ENCODE measurements at regions not wholly inside any gene's neighbourhood (a gene's known extent, or its start where the extent isn't known, plus 50 kb on each side); places are given as distances from the start of the nearest gene placed in this dataset.

- H3K9me3 Mint-ChIP-seq: peaks cover 6% of the 10 kb centered on the region
- no peak overlapping the region for H3K4me3 ChIP-seq (ENCODE audit: low read length)
- no peaks in the 10 kb centered on the region for H3K36me3 ChIP-seq (ENCODE audit: insufficient read depth, low read length)
- H3K27me3 ChIP-seq (ENCODE audit: control insufficient read depth in 1 of 2, insufficient read depth in 2 of 2, low read length in 2 of 2): no peaks in the 10 kb centered on the region
- H3K4me1 ChIP-seq (ENCODE audit: insufficient read depth, low read length): no peaks in the 10 kb centered on the region
- no peaks in the 10 kb centered on the region for H3K4me1 Mint-ChIP-seq (ENCODE audit: low read depth)
- H3K9me3 ChIP-seq (ENCODE audit: control insufficient read depth in 1 of 2, insufficient read depth in 1 of 2, low read length in 2 of 2): peaks cover 0 to 4% of the 10 kb centered on the region in 2 experiments
- intact Hi-C loops (cut with DNase I, micrococcal nuclease): no loop called here
- H3K27ac ChIP-seq (ENCODE audit: low read depth in 1 of 2, low read length in 2 of 2): no peak overlapping the region
- H3K27ac Mint-ChIP-seq: no peak overlapping the region
- TF ChIP-seq CTCF (IDR thresholded peaks at IDR 0.05): no peak
- ATAC-seq (ENCODE audit: poor library complexity) (no peak), DNase-seq (no peak)
- ChIA-PET CTCF (no interaction called here), POLR2A (no interaction called here)
- H3K27me3 Mint-ChIP-seq: no peaks in the 10 kb centered on the region
- H3K4me3 Mint-ChIP-seq: no peak overlapping the region
- no peaks in the 10 kb centered on the region for H3K36me3 Mint-ChIP-seq (ENCODE audit: low read depth)
Measured at GRCh38 chr13:34478376-34478775, 463.7 kb upstream of the NBEA start.

GRCh38 chr13:34502011-34502410 lies 440.1 kb upstream of the NBEA start:
- H3K36me3 ChIP-seq (ENCODE audit: insufficient read depth, low read length): no peaks in the 10 kb centered on the region
- H3K4me3 ChIP-seq (ENCODE audit: low read length): no peak overlapping the region
- Mint-ChIP-seq H3K36me3 (ENCODE audit: low read depth) (no peaks in the 10 kb centered on the region), H3K4me3 (no peak overlapping the region), H3K4me1 (ENCODE audit: low read depth) (no peaks in the 10 kb centered on the region), H3K9me3 (peaks cover 5% of the 10 kb centered on the region), H3K27me3 (no peaks in the 10 kb centered on the region), H3K27ac (no peak overlapping the region)
- ATAC-seq (ENCODE audit: poor library complexity) (no peak), DNase-seq (no peak)
- no peak for TF ChIP-seq CTCF (IDR thresholded peaks at IDR 0.05)
- no peak overlapping the region for H3K27ac ChIP-seq (ENCODE audit: low read depth in 1 of 2, low read length in 2 of 2)
- H3K27me3 ChIP-seq (ENCODE audit: control insufficient read depth in 1 of 2, insufficient read depth in 2 of 2, low read length in 2 of 2): no peaks in the 10 kb centered on the region
- intact Hi-C loops (cut with DNase I, micrococcal nuclease): no loop called here
- H3K9me3 ChIP-seq (ENCODE audit: control insufficient read depth in 1 of 2, insufficient read depth in 1 of 2, low read length in 2 of 2): no peaks in the 10 kb centered on the region
- ChIA-PET POLR2A (no interaction called here), CTCF (no interaction called here)
- H3K4me1 ChIP-seq (ENCODE audit: insufficient read depth, low read length): no peaks in the 10 kb centered on the region

- Histone ChIP-seq H3K27me3 (ENCODE audit: control insufficient read depth in 1 of 2, insufficient read depth in 2 of 2, low read length in 2 of 2) (no peaks in the 10 kb centered on the region), H3K4me3 (ENCODE audit: low read length) (no peak overlapping the region), H3K27ac (ENCODE audit: low read depth in 1 of 2, low read length in 2 of 2) (no peak overlapping the region), H3K4me1 (ENCODE audit: insufficient read depth, low read length) (no peaks in the 10 kb centered on the region), H3K9me3 (ENCODE audit: control insufficient read depth in 1 of 2, insufficient read depth in 1 of 2, low read length in 2 of 2) (no peaks in the 10 kb centered on the region), H3K36me3 (ENCODE audit: insufficient read depth, low read length) (no peaks in the 10 kb centered on the region)
- TF ChIP-seq CTCF (IDR thresholded peaks at IDR 0.05): no peak
- Mint-ChIP-seq H3K9me3 (peaks cover 10% of the 10 kb centered on the region), H3K27ac (no peak overlapping the region), H3K36me3 (ENCODE audit: low read depth) (no peaks in the 10 kb centered on the region), H3K4me3 (no peak overlapping the region), H3K4me1 (ENCODE audit: low read depth) (no peaks in the 10 kb centered on the region), H3K27me3 (no peaks in the 10 kb centered on the region)
- DNase-seq (no peak), ATAC-seq (ENCODE audit: poor library complexity) (no peak)
- ChIA-PET CTCF (no interaction called here), POLR2A (no interaction called here)
- intact Hi-C loops (cut with DNase I, micrococcal nuclease): no loop called here
Measured at GRCh38 chr13:34502621-34503020, 439.4 kb upstream of the NBEA start.
